Endothelial cell of umbilical vein (primary cell): ENCODE measurements at regions not wholly inside any gene's neighbourhood (a gene's known extent, or its start where the extent isn't known, plus 50 kb on each side); places are given as distances from the start of the nearest gene placed in this dataset.

Experiments used
- BruUV-seq: library from RNA; stranded (reverse); fragments of 400-500 nt; replicated peaks from 2 replicates; lab custom pipeline; 2021; lab: Mats Ljungman, UMichigan
- CTCF ChIA-PET: fragments of 300-600, 350-600 bp; sonication (Branson Sonifier 250); formaldehyde crosslinking; loops from one replicate; lab custom pipeline; 2021; ENCODE audit warnings: antibody characterized with exemption, inconsistent platforms; lab: Charles Lee
- POLR2A ChIA-PET: fragments of 300-600, 350-600 bp; sonication (Branson Sonifier 250); formaldehyde crosslinking; loops from one replicate; lab custom pipeline; 2021; ENCODE audit warnings: antibody characterized with exemption, inconsistent platforms; lab: Charles Lee
- DNase-seq: peaks from one replicate; pipeline ENCODE4 v3.0.0-alpha.2; 2011; ENCODE audit warnings: low read depth, low spot score
- FAIRE-seq: peaks from 2 replicates; lab custom pipeline; 2011; peaks lifted over from hg19 to GRCh38; lab: Jason Lieb, UNC
- H2AFZ ChIP-seq: 2 replicates; pipeline ENCODE4 v1.6.0; 2012; ENCODE audit warnings: low read depth, low read length, control low read depth, inconsistent platforms
- H3K27ac ChIP-seq: 2 replicates; pipeline ENCODE4 v1.5.1; 2011; ENCODE audit warnings: low read depth, mild to moderate bottlenecking, control low read depth, low read length, moderate library complexity; ENCODE audit not compliant: insufficient read depth
- H3K27me3 ChIP-seq, 2 experiments: 2 replicates each; pipeline versions ENCODE4 v1.6.0 to v1.6.1; 2011; ENCODE audit warnings: low read length in 2 of 2, mixed read lengths in 1 of 2; ENCODE audit not compliant: control insufficient read depth in 2 of 2, insufficient read depth in 2 of 2
- H3K36me3 ChIP-seq, 2 experiments: 2 replicates in 1 of 2; 3 replicates in 1 of 2; pipeline ENCODE4 v1.5.1; 2011; ENCODE audit warnings: low read length in 2 of 2, mild to moderate bottlenecking in 1 of 2, moderate library complexity in 1 of 2; ENCODE audit not compliant: control insufficient read depth in 2 of 2, insufficient read depth in 2 of 2; ENCODE audit errors: extremely low read depth in 1 of 2
- H3K4me1 ChIP-seq: 3 replicates; pipeline ENCODE4 v1.5.1; 2011; ENCODE audit warnings: mild to moderate bottlenecking, low read length; ENCODE audit not compliant: control insufficient read depth, insufficient read depth; ENCODE audit errors: extremely low read depth
- H3K4me2 ChIP-seq: 2 replicates; pipeline ENCODE4 v1.6.1; 2011; ENCODE audit warnings: low read length, control low read depth, mixed read lengths; ENCODE audit not compliant: insufficient read depth
- H3K4me3 ChIP-seq, 3 experiments: fragments of 200-600 bp in 1 of 3; sonication (generic), shearing (Covaris generic) in 1 of 3; replicated peaks in 1 of 3; 2 replicates each; pipeline ENCODE4 v1.5.1; 2011 to 2016; ENCODE audit warnings: control low read depth in 3 of 3, low read length in 3 of 3, mild to moderate bottlenecking in 2 of 3, inconsistent platforms in 1 of 3, low read depth in 1 of 3, moderate library complexity in 1 of 3; ENCODE audit not compliant: insufficient read depth in 1 of 3
- H3K79me2 ChIP-seq: 2 replicates; pipeline ENCODE4 v1.6.0; 2012; ENCODE audit warnings: low read length, inconsistent platforms; ENCODE audit not compliant: control insufficient read depth, insufficient read depth
- H3K9ac ChIP-seq: replicated peaks from 2 replicates; pipeline ENCODE3; 2011; ENCODE audit warnings: low read length, control low read depth; ENCODE audit not compliant: insufficient read depth; ENCODE audit errors: extremely low read depth
- H3K9me1 ChIP-seq: replicated peaks from 3 replicates; pipeline ENCODE4 v1.6.0; 2011; ENCODE audit warnings: mild to moderate bottlenecking, low read length; ENCODE audit not compliant: control insufficient read depth, insufficient read depth; ENCODE audit errors: extremely low read depth
- H3K9me3 ChIP-seq: replicated peaks from 2 replicates; pipeline ENCODE4 v1.5.1; 2012; ENCODE audit warnings: low read length, inconsistent platforms; ENCODE audit not compliant: control insufficient read depth, insufficient read depth
- H4K20me1 ChIP-seq: replicated peaks from 2 replicates; pipeline ENCODE3; 2011; ENCODE audit warnings: mild to moderate bottlenecking, low read length; ENCODE audit not compliant: control insufficient read depth, insufficient read depth; ENCODE audit errors: extremely low read depth
- EZH2 ChIP-seq: IDR thresholded peaks from 2 replicates; pipeline ENCODE4 v1.6.1; 2012; ENCODE audit warnings: borderline replicate concordance, low read depth, mild to moderate bottlenecking, moderate library complexity, low read length, inconsistent platforms; ENCODE audit not compliant: severe bottlenecking
- FOS ChIP-seq: IDR thresholded peaks from 2 replicates; pipeline ENCODE4 v1.6.1; 2011; ENCODE audit warnings: mild to moderate bottlenecking, low read length, moderate library complexity, borderline replicate concordance; ENCODE audit not compliant: insufficient read depth
- GATA2 ChIP-seq: IDR thresholded peaks from 2 replicates; pipeline ENCODE4 v1.7.0; 2011; ENCODE audit warnings: low read depth, mild to moderate bottlenecking, moderate library complexity, mixed read lengths, low read length; ENCODE audit not compliant: insufficient read length, insufficient read depth
- JUN ChIP-seq: IDR thresholded peaks from 2 replicates; pipeline ENCODE4 v1.6.1; 2011; ENCODE audit warnings: borderline replicate concordance, low read depth; ENCODE audit not compliant: insufficient read length, insufficient read depth
- MYC ChIP-seq: IDR thresholded peaks from one replicate; pipeline ENCODE4 v1.6.1; 2011; ENCODE audit warnings: mild to moderate bottlenecking, low read depth, low read length
- POLR2A ChIP-seq: IDR thresholded peaks from 2 replicates; pipeline ENCODE4 v1.6.1; 2012; ENCODE audit warnings: low read depth, mild to moderate bottlenecking, control low read depth, low read length
- POLR2AphosphoS5 ChIP-seq: IDR thresholded peaks from 2 replicates; pipeline ENCODE4 v1.6.1; 2012; ENCODE audit warnings: low read depth, mild to moderate bottlenecking, control low read depth, low read length, moderate library complexity; ENCODE audit not compliant: insufficient read depth
- dilution Hi-C: fragments of 300-500 bp; cut with MboI; formaldehyde crosslinking; loops from one replicate; pipeline ENCODE4 v1.15.0; 2019; ENCODE audit warnings: low sequenced_read_pairs; ENCODE audit not compliant: extremely low pct_ligation_motif_present
- intact Hi-C: fragments of 100-400 bp; cut with micrococcal nuclease; formaldehyde crosslinking; loops from one replicate; pipeline ENCODE4 v1.10.0; 2022
- TF ChIP-seq, protein P1 (sequence below), 2 donors: IDR thresholded peaks; 1 replicate in 1 of 2; 2 replicates in 1 of 2; pipeline ENCODE4 v1.5.1; 2011; ENCODE audit warnings: low read length in 2 of 2, mild to moderate bottlenecking in 2 of 2, moderate library complexity in 2 of 2, control low read depth in 1 of 2, inconsistent platforms in 1 of 2, low read depth in 1 of 2; ENCODE audit not compliant: insufficient read depth in 1 of 2; ENCODE audit errors: extremely low read depth in 1 of 2
- TF ChIP-seq, protein P2 (sequence below): IDR thresholded peaks from 2 replicates; pipeline ENCODE4 v1.6.1; 2011; ENCODE audit not compliant: insufficient read depth, insufficient read length

DNA sequence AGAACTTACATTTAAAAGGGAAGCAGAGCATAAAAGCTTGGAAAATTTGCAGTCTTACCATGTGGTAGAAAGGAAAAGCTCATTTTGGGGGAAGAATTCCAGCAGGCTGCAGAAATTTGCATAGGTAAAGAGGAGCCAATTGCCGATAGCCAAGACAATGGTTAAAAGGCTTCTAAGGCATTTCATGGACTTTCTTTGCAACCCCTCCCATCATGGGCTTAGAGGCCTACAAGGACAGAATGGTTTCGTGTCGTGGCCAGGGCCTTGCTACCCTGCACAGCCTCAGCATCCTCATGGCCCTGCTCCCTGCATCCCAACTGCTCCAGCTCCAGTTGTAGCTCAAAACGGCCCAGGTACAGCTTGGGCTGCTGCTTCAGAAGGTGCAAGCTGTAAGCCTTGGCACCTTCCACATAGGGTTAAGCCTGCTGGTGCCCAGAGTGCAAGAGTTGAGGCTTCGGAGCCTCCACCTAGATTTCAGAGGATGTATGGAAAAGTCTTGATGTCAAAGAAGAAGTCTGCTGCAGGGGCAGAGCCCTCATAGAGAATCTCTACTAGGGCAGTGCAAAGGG, 420.3 kb downstream of the PCDH17 start:
- no peak overlapping the region for H2AFZ ChIP-seq
- no peaks in the 10 kb centered on the region for H3K79me2 ChIP-seq
- FAIRE-seq = no peak
- H3K4me1 ChIP-seq = no peaks in the 10 kb centered on the region
- no peak overlapping the region for H3K4me3 ChIP-seq
- no peaks in the 10 kb centered on the region for H3K9me1 ChIP-seq
- no peak overlapping the region for H3K27ac ChIP-seq
- H3K9ac ChIP-seq = no peak overlapping the region
- CTCF ChIA-PET = no interaction called here
- H3K4me2 ChIP-seq = no peak overlapping the region
- H3K9me3 ChIP-seq = no peaks in the 10 kb centered on the region
- POLR2A ChIA-PET = no interaction called here
- no peaks in the 10 kb centered on the region for H4K20me1 ChIP-seq
- intact Hi-C loops = no loop called here
- BruUV-seq = no TSS peak
- dilution Hi-C loops = no loop called here
- no peaks in the 10 kb centered on the region for H3K27me3 ChIP-seq
- TF ChIP-seq, protein P1, sequence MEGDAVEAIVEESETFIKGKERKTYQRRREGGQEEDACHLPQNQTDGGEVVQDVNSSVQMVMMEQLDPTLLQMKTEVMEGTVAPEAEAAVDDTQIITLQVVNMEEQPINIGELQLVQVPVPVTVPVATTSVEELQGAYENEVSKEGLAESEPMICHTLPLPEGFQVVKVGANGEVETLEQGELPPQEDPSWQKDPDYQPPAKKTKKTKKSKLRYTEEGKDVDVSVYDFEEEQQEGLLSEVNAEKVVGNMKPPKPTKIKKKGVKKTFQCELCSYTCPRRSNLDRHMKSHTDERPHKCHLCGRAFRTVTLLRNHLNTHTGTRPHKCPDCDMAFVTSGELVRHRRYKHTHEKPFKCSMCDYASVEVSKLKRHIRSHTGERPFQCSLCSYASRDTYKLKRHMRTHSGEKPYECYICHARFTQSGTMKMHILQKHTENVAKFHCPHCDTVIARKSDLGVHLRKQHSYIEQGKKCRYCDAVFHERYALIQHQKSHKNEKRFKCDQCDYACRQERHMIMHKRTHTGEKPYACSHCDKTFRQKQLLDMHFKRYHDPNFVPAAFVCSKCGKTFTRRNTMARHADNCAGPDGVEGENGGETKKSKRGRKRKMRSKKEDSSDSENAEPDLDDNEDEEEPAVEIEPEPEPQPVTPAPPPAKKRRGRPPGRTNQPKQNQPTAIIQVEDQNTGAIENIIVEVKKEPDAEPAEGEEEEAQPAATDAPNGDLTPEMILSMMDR (IDR thresholded peaks at IDR 0.05; ENCODE audit: extremely low read depth in 1 of 2, insufficient read depth in 1 of 2, low read depth in 1 of 2, low read length in 2 of 2) = no peak
- TF ChIP-seq POLR2AphosphoS5 (no peak), MYC (no peak), FOS (no peak), JUN (no peak), GATA2 (no peak), EZH2 (no peak), POLR2A (no peak)
- TF ChIP-seq, protein P2, sequence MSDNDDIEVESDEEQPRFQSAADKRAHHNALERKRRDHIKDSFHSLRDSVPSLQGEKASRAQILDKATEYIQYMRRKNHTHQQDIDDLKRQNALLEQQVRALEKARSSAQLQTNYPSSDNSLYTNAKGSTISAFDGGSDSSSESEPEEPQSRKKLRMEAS = no peak
- no peak for DNase-seq
- no peaks in the 10 kb centered on the region for H3K36me3 ChIP-seq
